B cell (primary cell): ENCODE measurements at regions not wholly inside any gene's neighbourhood (a gene's known extent, or its start where the extent isn't known, plus 50 kb on each side); places are given as distances from the start of the nearest gene placed in this dataset.

Experiments
- ATAC-seq: fragments of 200-7000 bp; cut with Tn5 transposase; one replicate; pipeline ENCODE4 v1.10.0; 2021; ENCODE audit warnings: low read depth, mild to moderate bottlenecking, moderate number of reproducible peaks, moderate library complexity
- CTCF ChIA-PET: fragments of 350-600 bp; sonication (Branson Sonifier 250); formaldehyde crosslinking; loops from one replicate; lab custom pipeline; 2021; ENCODE audit warnings: antibody characterized with exemption, inconsistent platforms; lab: Charles Lee
- POLR2A ChIA-PET: fragments of 350-600 bp; sonication (Branson Sonifier 250); formaldehyde crosslinking; loops from one replicate; lab custom pipeline; 2021; ENCODE audit warnings: antibody characterized with exemption; lab: Charles Lee
- DNase-seq: peaks from one replicate; pipeline ENCODE4 v3.0.0; 2013
- H2AFZ ChIP-seq: 2 replicates; pipeline ENCODE4 v1.6.1; 2012; ENCODE audit warnings: mild to moderate bottlenecking, low read depth, low read length; ENCODE audit not compliant: insufficient read depth, poor library complexity, severe bottlenecking
- H3K27ac ChIP-seq, 2 donors: 1 replicate in 1 of 2; 2 replicates in 1 of 2; pipeline ENCODE4 v1.5.1; 2012 to 2013; ENCODE audit warnings: low read length in 2 of 2, mild to moderate bottlenecking in 2 of 2, moderate library complexity in 1 of 2
- H3K27me3 ChIP-seq, 4 experiments: fragments of 200-600 bp in 1 of 4; sonication (generic) in 1 of 4; replicated peaks in 1 of 4; 1 replicate in 2 of 4; 2 replicates in 2 of 4; pipeline versions ENCODE4 v1.6.1 to v1.7.0; 2013 to 2016; ENCODE audit warnings: low read length in 3 of 4, mild to moderate bottlenecking in 2 of 4, mixed read lengths in 1 of 4, moderate library complexity in 1 of 4; ENCODE audit not compliant: insufficient read depth in 4 of 4, control insufficient read depth in 3 of 4; ENCODE audit errors: control extremely low read depth in 1 of 4
- H3K36me3 ChIP-seq, 2 experiments: replicated peaks in 1 of 2; 1 replicate in 1 of 2; 2 replicates in 1 of 2; pipeline versions ENCODE4 v1.6.1 to v1.7.1; 2013; ENCODE audit warnings: low read length in 1 of 2; ENCODE audit not compliant: insufficient read depth in 2 of 2, control insufficient read depth in 1 of 2; ENCODE audit errors: control extremely low read depth in 1 of 2, extremely low read depth in 1 of 2
- H3K4me1 ChIP-seq, 2 donors: fragments of 200-600 bp in 1 of 2; sonication (generic) in 1 of 2; 1 replicate in 1 of 2; 2 replicates in 1 of 2; pipeline versions ENCODE4 v1.5.1 to v1.6.1; 2013 to 2017; ENCODE audit warnings: low read length in 2 of 2; ENCODE audit not compliant: control insufficient read depth in 2 of 2, insufficient read depth in 2 of 2
- H3K4me2 ChIP-seq: replicated peaks from 2 replicates; pipeline ENCODE3; 2012; ENCODE audit warnings: mild to moderate bottlenecking, low read depth, low read length; ENCODE audit not compliant: poor library complexity, severe bottlenecking
- H3K4me3 ChIP-seq, 5 experiments: fragments of 200-600 bp in 1 of 5; sonication (generic) in 1 of 5; 1 replicate in 3 of 5; 2 replicates in 2 of 5; pipeline versions ENCODE4 v1.5.1 to v1.7.0; 2011 to 2016; ENCODE audit warnings: low read length in 4 of 5, mild to moderate bottlenecking in 4 of 5, low read depth in 2 of 5, control low read depth in 1 of 5, moderate library complexity in 1 of 5; ENCODE audit not compliant: insufficient read depth in 1 of 5; ENCODE audit errors: control extremely low read depth in 1 of 5, extremely low read depth in 1 of 5
- H3K79me2 ChIP-seq: fragments of 200-600 bp; sonication (generic); one replicate; pipeline ENCODE4 v1.6.0; 2016; ENCODE audit warnings: low read length; ENCODE audit not compliant: control insufficient read depth, insufficient read depth
- H3K9ac ChIP-seq: fragments of 200-600 bp; sonication (generic); 2 replicates; pipeline ENCODE4 v1.6.1; 2017; ENCODE audit warnings: mild to moderate bottlenecking, low read length, moderate library complexity
- H3K9me3 ChIP-seq, 3 donors: one replicate each; pipeline versions ENCODE4 v1.6.1 to v1.7.1; 2013; ENCODE audit warnings: low read length in 2 of 3; ENCODE audit not compliant: control insufficient read depth in 2 of 3, insufficient read depth in 1 of 3; ENCODE audit errors: control extremely low read depth in 1 of 3
- H4K20me1 ChIP-seq: 2 replicates; pipeline ENCODE4 v1.6.0; 2012; ENCODE audit warnings: mild to moderate bottlenecking, low read length; ENCODE audit not compliant: insufficient read depth, control insufficient read depth, poor library complexity, severe bottlenecking
- H3K27ac Mint-ChIP-seq: one replicate; pipeline ENCODE4 v1.8.0; 2021; ENCODE audit warnings: mixed read lengths
- H3K27me3 Mint-ChIP-seq: one replicate; pipeline ENCODE4 v1.8.0; 2021; ENCODE audit warnings: mixed read lengths
- H3K4me1 Mint-ChIP-seq: one replicate; pipeline ENCODE4 v1.8.0; 2021; ENCODE audit warnings: mixed read lengths
- H3K4me3 Mint-ChIP-seq: one replicate; pipeline ENCODE4 v1.8.0; 2021; ENCODE audit warnings: mixed read lengths
- H3K9me3 Mint-ChIP-seq: one replicate; pipeline ENCODE4 v1.8.0; 2022; ENCODE audit warnings: mixed read lengths; ENCODE audit not compliant: insufficient read depth
- CTCF ChIP-seq: fragments of 200-600 bp; IDR thresholded peaks from one replicate; pipeline ENCODE4 v1.8.0; 2022; ENCODE audit warnings: antibody characterized with exemption, mild to moderate bottlenecking
- EZH2 ChIP-seq: IDR thresholded peaks from 2 replicates; pipeline ENCODE4 v1.6.1; 2012; ENCODE audit warnings: borderline replicate concordance, low read depth, mild to moderate bottlenecking, moderate library complexity, low read length; ENCODE audit not compliant: insufficient read depth, poor library complexity, severe bottlenecking
- WGBS: methylation state at CpG from one replicate; pipeline ENCODE4 v1.1.5; 2013; ENCODE audit warnings: missing lambda C conversion rate; ENCODE audit not compliant: insufficient coverage; 5-methylcytosine and 5-hydroxymethylcytosine counted together
- intact Hi-C: fragments of 100-400 bp; cut with micrococcal nuclease; formaldehyde crosslinking; loops from one replicate; pipeline ENCODE4 v1.10.0; 2022

GRCh38 chr13:70938462-70938861 is 830.2 kb upstream of the KLHL1 start:
- Mint-ChIP-seq H3K9me3 (peaks cover 2% of the 10 kb centered on the region), H3K27ac (no peak overlapping the region), H3K4me3 (no peak overlapping the region), H3K4me1 (no peaks in the 10 kb centered on the region), H3K27me3 (no peaks in the 10 kb centered on the region)
- Histone ChIP-seq H3K36me3 (no peaks in the 10 kb centered on the region), H3K9ac (no peak overlapping the region), H3K9me3 (peaks cover 0 to 4% (median 0%) of the 10 kb centered on the region in 3 donors), H2AFZ (no peak overlapping the region), H3K27ac (no peak overlapping the region), H3K79me2 (no peaks in the 10 kb centered on the region), H4K20me1 (no peaks in the 10 kb centered on the region), H3K4me2 (no peak overlapping the region), H3K27me3 (no peaks in the 10 kb centered on the region), H3K4me3 (no peak overlapping the region), H3K4me1 (no peaks in the 10 kb centered on the region)
- intact Hi-C loops = no loop called here
- no peak for TF ChIP-seq EZH2
- TF ChIP-seq CTCF = no peak
- no peak for ATAC-seq
- CTCF ChIA-PET = no interaction called here
- no peak for DNase-seq
- POLR2A ChIA-PET = no interaction called here
- no CpG with 5 or more reads among the region's 1 CpG for WGBS

- no peaks in the 10 kb centered on the region for H3K79me2 ChIP-seq
- no peaks in the 10 kb centered on the region for H3K27me3 ChIP-seq
- ATAC-seq (no peak), DNase-seq (no peak)
- TF ChIP-seq CTCF = no peak
- TF ChIP-seq EZH2 = no peak
- no peak overlapping the region for H3K4me3 Mint-ChIP-seq
- no peak overlapping the region for H3K9ac ChIP-seq
- no peaks in the 10 kb centered on the region for H3K27me3 Mint-ChIP-seq
- no peak overlapping the region for H3K4me2 ChIP-seq
- H4K20me1 ChIP-seq = no peaks in the 10 kb centered on the region
- H3K36me3 ChIP-seq = no peaks in the 10 kb centered on the region
- no peak overlapping the region for H3K4me3 ChIP-seq
- CTCF ChIA-PET = no interaction called here
- 90% methylated on average over 2 of the region's 3 CpGs for WGBS
- H3K27ac Mint-ChIP-seq = no peak overlapping the region
- no peaks in the 10 kb centered on the region for H3K9me3 ChIP-seq
- no peaks in the 10 kb centered on the region for H3K4me1 Mint-ChIP-seq
- POLR2A ChIA-PET = no interaction called here
- no peak overlapping the region for H3K27ac ChIP-seq
- peaks cover 2% of the 10 kb centered on the region for H3K9me3 Mint-ChIP-seq
- no peaks in the 10 kb centered on the region for H3K4me1 ChIP-seq
- intact Hi-C loops = no loop called here
- no peak overlapping the region for H2AFZ ChIP-seq
These were observed 824.3 kb upstream of the KLHL1 start for GRCh38 chr13:70932511-70932910.
